Osteoblast (primary cell): ENCODE measurements at regions not wholly inside any gene's neighbourhood (a gene's known extent, or its start where the extent isn't known, plus 50 kb on each side); places are given as distances from the start of the nearest gene placed in this dataset.
A peak's percentile ranks its signal among the peaks of the same experiment; 100 is the strongest.

Experiments used
- DNase-seq: peaks from one replicate; pipeline ENCODE4 v3.0.0; 2011; ENCODE audit warnings: low spot score, mixed read lengths; ENCODE audit not compliant: insufficient read length; ENCODE audit errors: missing footprints
- H2AFZ ChIP-seq: 2 replicates; pipeline ENCODE4 v1.6.0; 2011; ENCODE audit warnings: mild to moderate bottlenecking, low read length
- H3K27ac ChIP-seq: 2 replicates; pipeline ENCODE4 v1.5.1; 2011; ENCODE audit warnings: mild to moderate bottlenecking, low read depth, low read length, moderate library complexity
- H3K27me3 ChIP-seq: 2 replicates; pipeline ENCODE4 v1.6.0; 2012; ENCODE audit warnings: mild to moderate bottlenecking, control low read depth, inconsistent platforms, low read length, moderate library complexity; ENCODE audit not compliant: insufficient read depth
- H3K36me3 ChIP-seq: 2 replicates; pipeline ENCODE4 v1.5.1; 2011; ENCODE audit warnings: mild to moderate bottlenecking, low read length, control low read depth, moderate library complexity; ENCODE audit not compliant: insufficient read depth
- H3K4me1 ChIP-seq: 2 replicates; pipeline ENCODE4 v1.5.1; 2011; ENCODE audit warnings: mild to moderate bottlenecking, low read length, control low read depth, moderate library complexity; ENCODE audit not compliant: insufficient read depth
- H3K4me2 ChIP-seq: 2 replicates; pipeline ENCODE4 v1.6.0; 2011; ENCODE audit warnings: mild to moderate bottlenecking, low read length; ENCODE audit not compliant: insufficient read depth
- H3K4me3 ChIP-seq: fragments of 200-600 bp; sonication (generic); 3 replicates; pipeline ENCODE4 v1.5.1; 2012; ENCODE audit warnings: mild to moderate bottlenecking, low read length, inconsistent platforms; ENCODE audit not compliant: insufficient read depth
- H3K79me2 ChIP-seq: 2 replicates; pipeline ENCODE4 v1.6.0; 2012; ENCODE audit warnings: mild to moderate bottlenecking, low read length, control low read depth, inconsistent platforms; ENCODE audit not compliant: insufficient read depth
- H3K9me3 ChIP-seq: 2 replicates; pipeline ENCODE4 v1.5.1; 2011; ENCODE audit warnings: low read depth, low read length, control low read depth
- H4K20me1 ChIP-seq: 2 replicates; pipeline ENCODE4 v1.6.0; 2012; ENCODE audit warnings: mild to moderate bottlenecking, low read length, control low read depth; ENCODE audit not compliant: insufficient read depth
- TF ChIP-seq, protein P1 (sequence below): IDR thresholded peaks from 2 replicates; pipeline ENCODE4 v1.5.1; 2011; ENCODE audit warnings: mild to moderate bottlenecking, low read depth, low read length, moderate library complexity; ENCODE audit errors: extremely low read depth

DNA sequence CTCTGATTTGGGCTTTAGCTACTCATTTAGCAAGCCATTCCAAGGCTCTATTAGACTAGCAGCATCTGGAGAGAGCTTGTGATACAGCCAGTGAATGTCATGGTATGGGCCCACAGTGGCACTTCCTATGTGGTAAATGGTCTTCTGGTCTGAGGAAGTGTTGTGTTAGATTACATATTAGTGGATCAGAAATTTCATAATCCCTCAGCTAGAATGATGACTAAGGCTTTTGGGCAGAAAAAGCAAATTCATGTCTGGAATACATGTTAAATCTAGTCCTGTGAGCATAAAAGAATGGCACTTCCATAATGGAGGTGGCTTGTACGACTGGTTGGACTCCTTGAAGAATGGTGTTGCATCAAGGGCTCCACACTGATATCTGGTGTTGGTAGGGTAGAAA lies 436.8 kb upstream of the CWC22 start:
- Histone ChIP-seq H4K20me1 (no peaks in the 10 kb centered on the region), H3K4me3 (no peak overlapping the region), H3K36me3 (no peaks in the 10 kb centered on the region), H3K9me3 (no peaks in the 10 kb centered on the region), H3K27me3 (no peaks in the 10 kb centered on the region), H3K27ac (no peak overlapping the region), H2AFZ (no peak overlapping the region), H3K79me2 (no peaks in the 10 kb centered on the region), H3K4me2 (no peak overlapping the region), H3K4me1 (no peaks in the 10 kb centered on the region)
- TF ChIP-seq, protein P1, sequence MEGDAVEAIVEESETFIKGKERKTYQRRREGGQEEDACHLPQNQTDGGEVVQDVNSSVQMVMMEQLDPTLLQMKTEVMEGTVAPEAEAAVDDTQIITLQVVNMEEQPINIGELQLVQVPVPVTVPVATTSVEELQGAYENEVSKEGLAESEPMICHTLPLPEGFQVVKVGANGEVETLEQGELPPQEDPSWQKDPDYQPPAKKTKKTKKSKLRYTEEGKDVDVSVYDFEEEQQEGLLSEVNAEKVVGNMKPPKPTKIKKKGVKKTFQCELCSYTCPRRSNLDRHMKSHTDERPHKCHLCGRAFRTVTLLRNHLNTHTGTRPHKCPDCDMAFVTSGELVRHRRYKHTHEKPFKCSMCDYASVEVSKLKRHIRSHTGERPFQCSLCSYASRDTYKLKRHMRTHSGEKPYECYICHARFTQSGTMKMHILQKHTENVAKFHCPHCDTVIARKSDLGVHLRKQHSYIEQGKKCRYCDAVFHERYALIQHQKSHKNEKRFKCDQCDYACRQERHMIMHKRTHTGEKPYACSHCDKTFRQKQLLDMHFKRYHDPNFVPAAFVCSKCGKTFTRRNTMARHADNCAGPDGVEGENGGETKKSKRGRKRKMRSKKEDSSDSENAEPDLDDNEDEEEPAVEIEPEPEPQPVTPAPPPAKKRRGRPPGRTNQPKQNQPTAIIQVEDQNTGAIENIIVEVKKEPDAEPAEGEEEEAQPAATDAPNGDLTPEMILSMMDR, result no peak
- DNase-seq, result no peak

DNA sequence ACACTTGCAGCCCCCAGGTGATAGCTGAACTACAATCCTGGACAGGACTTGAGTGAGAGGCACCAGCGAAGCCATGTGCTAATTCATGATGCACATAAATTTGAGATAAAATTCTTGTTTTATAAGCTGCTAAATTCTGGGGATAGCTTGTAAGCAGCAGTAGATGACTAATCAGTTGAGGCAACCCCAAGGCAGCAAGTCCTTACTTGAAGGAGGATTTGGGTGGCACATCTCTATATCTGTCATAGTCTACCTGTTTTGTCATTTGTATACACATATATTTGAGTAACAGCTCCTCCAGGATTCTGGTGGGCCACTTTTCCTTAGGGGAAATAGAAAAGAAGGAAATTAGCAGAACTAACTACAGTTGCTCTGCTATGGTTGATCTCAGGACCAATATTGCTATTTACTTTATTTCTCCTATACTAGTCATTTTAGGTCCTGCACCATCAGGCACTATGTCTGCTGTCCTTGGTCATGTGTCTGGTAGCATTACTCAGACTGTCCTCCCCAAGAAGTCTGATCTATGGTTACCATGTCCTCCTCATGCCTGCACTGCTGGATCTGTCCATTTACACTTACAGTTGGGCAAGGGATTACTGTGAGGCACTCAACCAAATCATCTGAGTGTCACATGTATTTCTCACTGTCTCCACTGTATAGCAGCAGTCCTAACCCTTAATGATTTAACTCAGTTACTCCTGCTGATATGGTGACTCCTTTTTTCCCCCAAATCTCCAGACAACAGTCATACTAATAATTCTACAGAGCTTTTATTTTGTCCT lies 436.0 kb upstream of the CWC22 start:
- DNase-seq, result no peak
- Histone ChIP-seq H4K20me1 (no peaks in the 10 kb centered on the region), H3K4me3 (no peak overlapping the region), H3K4me2 (no peak overlapping the region), H3K79me2 (no peaks in the 10 kb centered on the region), H3K27ac (no peak overlapping the region), H3K4me1 (no peaks in the 10 kb centered on the region), H3K36me3 (no peaks in the 10 kb centered on the region), H3K9me3 (no peaks in the 10 kb centered on the region), H3K27me3 (no peaks in the 10 kb centered on the region), H2AFZ (no peak overlapping the region)
- TF ChIP-seq, protein P1, result no peak

DNA sequence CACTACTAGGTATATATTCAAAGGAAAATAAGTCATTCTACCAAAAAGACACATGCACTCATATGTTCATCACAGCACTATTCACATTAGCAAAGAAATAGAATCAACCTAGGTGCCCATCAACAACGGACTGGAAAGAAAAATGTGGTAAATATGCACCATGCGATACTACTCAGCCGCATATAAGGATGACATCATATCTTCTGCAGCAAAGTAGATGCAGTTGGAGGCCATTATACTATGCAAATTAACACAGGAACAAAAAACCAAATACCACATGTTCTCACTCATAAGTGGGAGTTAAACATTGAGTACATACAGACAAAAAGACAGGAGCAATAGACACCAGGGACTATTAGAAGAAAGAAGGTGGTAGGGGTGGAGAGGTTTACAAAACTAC lies 412.1 kb upstream of the CWC22 start:
- H3K27ac ChIP-seq, result no peak overlapping the region
- H3K9me3 ChIP-seq, result no peaks in the 10 kb centered on the region
- H3K79me2 ChIP-seq, result no peaks in the 10 kb centered on the region
- H4K20me1 ChIP-seq, result no peaks in the 10 kb centered on the region
- H3K36me3 ChIP-seq, result no peaks in the 10 kb centered on the region
- H3K4me3 ChIP-seq, result no peak overlapping the region
- H3K27me3 ChIP-seq, result no peaks in the 10 kb centered on the region
- H3K4me2 ChIP-seq, result no peak overlapping the region
- H2AFZ ChIP-seq, result no peak overlapping the region
- no peak for DNase-seq
- TF ChIP-seq, protein P1, result no peak
- H3K4me1 ChIP-seq, result no peaks in the 10 kb centered on the region

DNA sequence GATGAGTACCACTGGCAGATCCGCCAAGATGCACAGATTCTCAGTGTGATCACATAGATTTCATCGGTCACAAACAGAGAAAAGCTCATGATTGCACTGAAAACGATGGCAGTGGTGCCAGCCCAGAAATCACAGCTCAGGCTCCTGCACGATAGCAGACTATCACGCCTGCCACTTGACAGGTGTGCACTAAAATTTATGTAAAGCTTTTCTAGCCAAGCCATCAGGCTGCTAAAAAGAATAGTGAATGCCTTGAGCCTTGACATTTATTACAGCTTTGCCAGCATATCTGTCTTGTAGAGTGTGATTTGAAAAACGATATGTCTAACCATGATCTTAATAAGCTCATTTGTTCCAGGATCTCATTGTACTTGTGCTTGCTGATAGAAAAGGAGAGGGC lies 409.5 kb upstream of the CWC22 start:
- Histone ChIP-seq H3K9me3 (no peaks in the 10 kb centered on the region), H3K79me2 (no peaks in the 10 kb centered on the region), H3K27ac (no peak overlapping the region), H4K20me1 (no peaks in the 10 kb centered on the region), H2AFZ (peak overlapping the region; percentile 9), H3K4me1 (no peaks in the 10 kb centered on the region), H3K36me3 (no peaks in the 10 kb centered on the region), H3K4me3 (no peak overlapping the region), H3K27me3 (no peaks in the 10 kb centered on the region), H3K4me2 (no peak overlapping the region)
- TF ChIP-seq, protein P1, result no peak
- DNase-seq, result no peak
